Duodenal mucosa (tissue), 2 donors: ENCODE measurements at regions not wholly inside any gene's neighbourhood (a gene's known extent, or its start where the extent isn't known, plus 50 kb on each side); places are given as distances from the start of the nearest gene placed in this dataset.
"Not testable (repeated sequence)": the region's sequence is repeated elsewhere in the genome, so short reads cannot be mapped to it uniquely, and the experiment has no call there.

Experiments used
- H3K27ac ChIP-seq: one replicate; pipeline ENCODE4 v1.7.0; 2013; ENCODE audit warnings: low read depth, low read length
- H3K27me3 ChIP-seq, 2 donors: one replicate each; pipeline ENCODE4 v1.7.0; 2013; ENCODE audit warnings: low read length in 2 of 2, control low read depth in 1 of 2; ENCODE audit not compliant: insufficient read depth in 2 of 2, control insufficient read depth in 1 of 2
- H3K36me3 ChIP-seq, 2 donors: one replicate each; pipeline ENCODE4 v1.7.0; 2013; ENCODE audit warnings: low read length in 2 of 2, control low read depth in 1 of 2; ENCODE audit not compliant: insufficient read depth in 2 of 2, control insufficient read depth in 1 of 2
- H3K4me1 ChIP-seq, 2 donors: one replicate each; pipeline ENCODE4 v1.7.0; 2013; ENCODE audit warnings: low read length in 2 of 2, control low read depth in 1 of 2; ENCODE audit not compliant: insufficient read depth in 2 of 2, control insufficient read depth in 1 of 2
- H3K4me3 ChIP-seq, 2 donors: one replicate each; pipeline ENCODE4 v1.7.0; 2013; ENCODE audit warnings: low read length in 2 of 2, low read depth in 1 of 2
- H3K9ac ChIP-seq, 2 donors: one replicate each; pipeline ENCODE4 v1.7.0; 2013; ENCODE audit warnings: low read length in 2 of 2, low read depth in 1 of 2
- H3K9me3 ChIP-seq, 2 donors: one replicate each; pipeline ENCODE4 v1.7.0; 2013; ENCODE audit warnings: low read length in 2 of 2, control low read depth in 1 of 2; ENCODE audit not compliant: control insufficient read depth in 1 of 2

DNA sequence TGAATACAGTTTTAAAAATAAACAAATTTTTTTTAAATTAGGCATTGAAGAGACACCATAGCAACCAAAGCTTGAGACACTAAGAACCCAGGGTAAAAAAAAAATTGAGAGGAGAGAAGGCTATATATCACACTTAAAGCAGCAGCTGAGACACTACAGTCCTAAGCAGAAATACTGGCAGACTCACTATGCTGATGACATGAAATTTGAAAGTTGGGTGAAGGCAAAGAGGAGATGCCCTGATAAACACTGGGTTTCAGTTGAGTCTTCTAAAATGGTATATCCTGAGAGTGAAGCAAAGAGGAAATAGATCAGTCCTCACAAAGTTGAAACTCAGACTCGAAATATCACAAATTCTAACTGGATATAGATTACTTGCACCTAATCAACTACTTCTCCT is 419.9 kb upstream of the CDH9 start:
- Histone ChIP-seq H3K4me1 (no peaks in the 10 kb centered on the region), H3K27ac (no peak overlapping the region), H3K36me3 (no peaks in the 10 kb centered on the region), H3K27me3 (no peaks in the 10 kb centered on the region), H3K4me3 (no peak overlapping the region), H3K9me3 (peaks cover 0 to 2% of the 10 kb centered on the region in 2 donors), H3K9ac (no peak overlapping the region)

DNA sequence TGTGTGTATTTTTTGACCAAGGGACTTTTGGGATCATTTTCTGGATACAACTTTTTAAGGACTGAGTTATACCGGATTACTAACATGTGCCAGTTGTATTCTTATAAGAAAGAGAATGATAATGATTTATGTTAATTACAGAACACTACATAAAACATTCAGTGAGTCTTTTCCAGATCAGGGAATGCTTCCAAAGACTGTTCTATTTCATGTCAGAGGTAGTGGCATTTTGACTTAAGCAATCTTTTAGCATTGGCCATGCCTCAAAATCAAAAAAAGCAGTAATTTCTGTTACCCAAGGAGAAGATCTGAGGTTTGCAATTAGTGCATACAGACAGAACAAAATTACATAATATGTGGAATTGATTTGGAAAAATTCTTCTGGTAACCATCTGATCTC is 413.0 kb upstream of the CDH9 start:
- Histone ChIP-seq H3K36me3 (no peaks in the 10 kb centered on the region), H3K9me3 (peaks cover 0 to 5% of the 10 kb centered on the region in 2 donors), H3K27ac (no peak overlapping the region), H3K27me3 (no peaks in the 10 kb centered on the region), H3K4me1 (no peaks in the 10 kb centered on the region), H3K9ac (no peak overlapping the region), H3K4me3 (no peak overlapping the region)

GRCh38 chr5:27450607-27451006 is 412.2 kb upstream of the CDH9 start:
- H3K4me3 ChIP-seq, result no peak overlapping the region
- peaks cover 0 to 5% of the 10 kb centered on the region in 2 donors for H3K9me3 ChIP-seq
- no peak overlapping the region for H3K9ac ChIP-seq
- H3K27me3 ChIP-seq, result no peaks in the 10 kb centered on the region
- no peak overlapping the region for H3K27ac ChIP-seq
- no peaks in the 10 kb centered on the region for H3K4me1 ChIP-seq
- no peaks in the 10 kb centered on the region for H3K36me3 ChIP-seq

GRCh38 chr5:27439383-27439782 is 401.0 kb upstream of the CDH9 start:
- H3K27me3 ChIP-seq, H3K4me1 ChIP-seq: not testable (repeated sequence)

GRCh38 chr5:27437594-27438200 is 399.3 kb upstream of the CDH9 start:
- Histone ChIP-seq H3K36me3 (no peaks in the 10 kb centered on the region), H3K27ac (no peak overlapping the region), H3K9ac (no peak overlapping the region), H3K9me3 (peaks cover 10 to 20% of the 10 kb centered on the region in 2 donors), H3K4me1 (no peaks in the 10 kb centered on the region), H3K27me3 (no peaks in the 10 kb centered on the region), H3K4me3 (no peak overlapping the region)

More at GRCh38 chr5:27439383-27439782, 401.0 kb upstream of the CDH9 start:
- H3K36me3 ChIP-seq, H3K4me3 ChIP-seq, H3K27ac ChIP-seq, H3K9ac ChIP-seq: not testable (repeated sequence)
- peaks cover 10 to 19% of the 10 kb centered on the region in 2 donors for H3K9me3 ChIP-seq

- H3K9ac ChIP-seq, result no peak overlapping the region
- no peaks in the 10 kb centered on the region for H3K4me1 ChIP-seq
- H3K36me3 ChIP-seq, result no peaks in the 10 kb centered on the region
- H3K27me3 ChIP-seq, result no peaks in the 10 kb centered on the region
- H3K9me3 ChIP-seq, result peaks cover 9 to 21% of the 10 kb centered on the region in 2 donors
- no peak overlapping the region for H3K27ac ChIP-seq
- no peak overlapping the region for H3K4me3 ChIP-seq
Observed at GRCh38 chr5:27434335-27434734, 395.9 kb upstream of the CDH9 start.

DNA sequence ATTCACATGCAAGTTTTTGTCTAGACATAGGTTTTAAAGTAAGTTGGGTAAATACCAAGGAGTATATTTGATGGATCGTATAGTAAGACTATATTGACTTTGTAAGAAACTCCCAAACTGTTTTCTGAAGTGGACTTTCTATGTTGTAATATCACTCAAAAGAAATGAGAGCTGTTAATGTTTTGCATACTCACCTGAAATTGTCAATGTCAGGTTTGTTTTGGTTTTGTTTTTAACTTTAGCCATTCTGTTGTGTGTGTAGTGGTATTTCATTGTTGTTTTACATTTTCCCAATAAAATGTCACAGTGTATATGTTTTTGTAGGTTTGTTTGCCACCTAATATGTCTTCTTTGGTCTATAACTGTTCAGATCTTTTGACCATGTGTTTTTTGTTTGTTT is 375.7 kb upstream of the CDH9 start:
- no peak overlapping the region for H3K4me3 ChIP-seq
- no peaks in the 10 kb centered on the region for H3K27me3 ChIP-seq
- no peaks in the 10 kb centered on the region for H3K4me1 ChIP-seq
- H3K36me3 ChIP-seq, result no peaks in the 10 kb centered on the region
- H3K9me3 ChIP-seq, result peaks cover 9 to 10% of the 10 kb centered on the region in 2 donors
- no peak overlapping the region for H3K27ac ChIP-seq
- no peak overlapping the region for H3K9ac ChIP-seq

- H3K9ac ChIP-seq, result no peak overlapping the region
- no peaks in the 10 kb centered on the region for H3K27me3 ChIP-seq
- peaks cover 9 to 10% of the 10 kb centered on the region in 2 donors for H3K9me3 ChIP-seq
- H3K4me1 ChIP-seq, result no peaks in the 10 kb centered on the region
- H3K27ac ChIP-seq, result no peak overlapping the region
- no peak overlapping the region for H3K4me3 ChIP-seq
- H3K36me3 ChIP-seq, result no peaks in the 10 kb centered on the region
Observed at GRCh38 chr5:27412384-27412783, 374.0 kb upstream of the CDH9 start.

- no peak overlapping the region for H3K4me3 ChIP-seq
- no peaks in the 10 kb centered on the region for H3K27me3 ChIP-seq
- H3K27ac ChIP-seq, result no peak overlapping the region
- H3K9me3 ChIP-seq, result peaks cover 0 to 4% of the 10 kb centered on the region in 2 donors
- H3K9ac ChIP-seq, result no peak overlapping the region
- H3K36me3 ChIP-seq, result no peaks in the 10 kb centered on the region
- no peaks in the 10 kb centered on the region for H3K4me1 ChIP-seq
Observed at GRCh38 chr5:27406020-27406419, 367.6 kb upstream of the CDH9 start.

DNA sequence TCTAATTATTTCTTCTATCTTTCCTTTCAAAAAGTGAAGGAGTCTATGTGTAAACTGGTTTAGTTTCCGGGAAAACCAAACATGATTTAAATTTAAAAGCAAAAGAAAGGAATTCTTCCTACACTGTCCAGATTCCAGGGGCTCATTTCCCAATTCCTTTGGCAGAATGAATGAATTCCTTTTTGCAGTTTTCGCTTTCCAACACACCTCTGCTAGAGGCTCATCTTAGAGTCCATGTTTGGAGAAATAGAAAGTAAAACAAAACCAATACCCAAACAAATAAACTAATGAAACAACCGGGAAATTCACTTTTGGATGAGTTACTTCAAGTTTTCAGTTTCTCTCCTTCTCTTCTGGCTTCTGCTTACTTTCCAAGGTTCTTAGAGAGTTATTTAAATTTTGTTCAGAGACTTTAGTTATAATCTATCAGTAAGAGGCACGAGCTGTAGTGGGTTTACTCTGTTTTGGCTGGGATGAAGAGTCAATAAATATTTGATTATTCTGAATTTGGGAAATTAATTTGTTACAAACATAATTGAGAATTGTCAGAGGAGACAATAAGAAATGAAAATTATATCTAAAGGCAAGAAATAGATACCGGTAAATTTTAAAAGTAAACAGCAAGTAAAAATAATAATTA is 365.0 kb upstream of the CDH9 start:
- Histone ChIP-seq H3K36me3 (no peaks in the 10 kb centered on the region), H3K9ac (no peak overlapping the region), H3K27me3 (no peaks in the 10 kb centered on the region), H3K9me3 (peaks cover 0 to 3% of the 10 kb centered on the region in 2 donors), H3K27ac (no peak overlapping the region), H3K4me3 (no peak overlapping the region), H3K4me1 (no peaks in the 10 kb centered on the region)
